ENCODE measurements at regions not wholly inside any gene's neighbourhood (a gene's known extent, or its start where the extent isn't known, plus 50 kb on each side); places are given as distances from the start of the nearest gene placed in this dataset.

GRCh38 chr22:27080863-27081262 lies 423.5 kb downstream of the MIAT start:
- Mint-ChIP-seq H3K27ac (no peak overlapping the region), H3K36me3 (ENCODE audit: insufficient read depth in 1 of 3, low read depth in 3 of 3) (no peaks in the 10 kb centered on the region), H3K4me3 (no peak overlapping the region), H3K9me3 (no peaks in the 10 kb centered on the region), H3K4me1 (peaks cover 13 to 23% of the 10 kb centered on the region in 2 experiments), H3K27me3 (ENCODE audit: low read depth) (peaks cover 29% of the 10 kb centered on the region)
- Histone ChIP-seq H3K79me1 (ENCODE audit: insufficient read depth, low read depth, low read length, poor library complexity, severe bottlenecking) (no peaks in the 10 kb centered on the region), H2BK12ac (ENCODE audit: insufficient read length, low read depth, low read length) (no peak overlapping the region), H4K5ac (ENCODE audit: insufficient read length, low read depth, low read length) (no peak overlapping the region), H3K4ac (ENCODE audit: low read depth, low read length) (no peak overlapping the region), H2AK5ac (ENCODE audit: insufficient read length, low read length) (no peak overlapping the region), H3K4me1 (ENCODE audit: insufficient read depth, low read length) (no peaks in the 10 kb centered on the region), H3K79me2 (ENCODE audit: insufficient read depth, low read length) (no peaks in the 10 kb centered on the region), H4K8ac (replicated peaks; ENCODE audit: insufficient read length, low read depth, low read length) (no peak overlapping the region), H3K23ac (ENCODE audit: insufficient read length, low read depth, low read length) (no peak overlapping the region), H3T11ph (ENCODE audit: low read length) (no peak overlapping the region), H3K56ac (ENCODE audit: insufficient read length, low read depth, low read length) (no peak overlapping the region), H2AFZ (ENCODE audit: low read length) (no peak overlapping the region), H3K9me3 (ENCODE audit: control insufficient read depth, low read depth, low read length) (no peaks in the 10 kb centered on the region), H4K20me1 (ENCODE audit: control insufficient read depth, insufficient read depth, insufficient read length) (no peaks in the 10 kb centered on the region), H2BK120ac (ENCODE audit: low read depth, low read length, poor library complexity, severe bottlenecking) (no peak overlapping the region), H3K27me3 (ENCODE audit: insufficient read depth, low read length) (no peaks in the 10 kb centered on the region), H2BK20ac (ENCODE audit: low read depth, low read length, poor library complexity, severe bottlenecking) (no peak overlapping the region), H3K27ac (ENCODE audit: insufficient read length, low read depth, low read length) (no peak overlapping the region), H3K9ac (ENCODE audit: extremely low read depth, insufficient read length, low read length) (no peak overlapping the region), H4K91ac (ENCODE audit: insufficient read length, low read depth, low read length) (no peak overlapping the region), H2BK5ac (ENCODE audit: insufficient read length, low read length) (no peak overlapping the region), H2BK15ac (ENCODE audit: low read depth, low read length) (no peak overlapping the region), H3K14ac (ENCODE audit: insufficient read depth, low read length) (no peak overlapping the region), H3K4me2 (ENCODE audit: insufficient read depth, insufficient read length, low read length) (no peak overlapping the region), H3K23me2 (ENCODE audit: insufficient read length, low read depth, low read length, poor library complexity, severe bottlenecking) (no peaks in the 10 kb centered on the region), H3K18ac (ENCODE audit: insufficient read length, low read depth, low read length) (no peak overlapping the region)
- TF ChIP-seq CTCF (conservative IDR thresholded peaks at IDR 0.05), result no peak
- no CpG with 5 or more reads among the region's 2 CpGs for WGBS (ENCODE audit: extremely low coverage, insufficient read length, low lambda C conversion rate)
- no peak for DNase-seq
